Stomach (tissue), 8 donors: ENCODE measurements at regions not wholly inside any gene's neighbourhood (a gene's known extent, or its start where the extent isn't known, plus 50 kb on each side); places are given as distances from the start of the nearest gene placed in this dataset.

Source experiments
- DNase-seq, 2 donors: peaks; one replicate each; pipeline versions ENCODE4 v3.0.0 to v3.0.0-alpha.2; 2013 to 2019
- H3K27ac ChIP-seq, 5 donors: fragments of 200-600 bp in 4 of 5; sonication (generic) in 4 of 5; one replicate each; pipeline ENCODE4 v1.5.1; 2013 to 2019; ENCODE audit warnings: mild to moderate bottlenecking in 1 of 5, moderate library complexity in 1 of 5
- H3K27me3 ChIP-seq, 3 donors: fragments of 200-600 bp; sonication (generic); one replicate each; pipeline ENCODE4 v1.5.1; 2017 to 2019; ENCODE audit warnings: mixed run types in 1 of 3
- H3K36me3 ChIP-seq, 4 donors: fragments of 200-600 bp; sonication (generic); 1 replicate in 3 of 4; 2 replicates in 1 of 4; pipeline ENCODE4 v1.5.1; 2016 to 2019
- H3K4me1 ChIP-seq, 4 donors: fragments of 200-600 bp; sonication (generic); one replicate each; pipeline ENCODE4 v1.5.1; 2016 to 2019
- H3K4me3 ChIP-seq, 4 donors: fragments of 200-600 bp; sonication (generic) in 3 of 4; one replicate each; pipeline ENCODE4 v1.5.1; 2016 to 2019; ENCODE audit warnings: mild to moderate bottlenecking in 1 of 4
- H3K9me3 ChIP-seq, 4 donors: fragments of 200-600 bp; sonication (generic); one replicate each; pipeline ENCODE4 v1.5.1; 2016 to 2019
- CTCF ChIP-seq, 7 experiments: fragments of 450-650 bp in 4 of 7; fragments of 200-600 bp in 3 of 7; sonication (generic) in 3 of 7; IDR thresholded peaks; one replicate each; pipeline ENCODE4 v1.5.1; 2016 to 2019; ENCODE audit warnings: antibody characterized with exemption in 7 of 7, control low read depth in 2 of 7, mild to moderate bottlenecking in 1 of 7
- EP300 ChIP-seq: sonication (generic); formaldehyde crosslinking; IDR thresholded peaks from one replicate; pipeline ENCODE4 v1.6.1; 2017; ENCODE audit warnings: antibody characterized with exemption
- POLR2A ChIP-seq, 4 donors: fragments of 450-650 bp; IDR thresholded peaks; one replicate each; pipeline ENCODE4 v1.6.1; 2016; ENCODE audit warnings: antibody characterized with exemption in 4 of 4, control low read depth in 2 of 4, mild to moderate bottlenecking in 1 of 4, moderate library complexity in 1 of 4
- POLR2AphosphoS5 ChIP-seq, 3 donors: sonication (generic); formaldehyde crosslinking; IDR thresholded peaks; one replicate each; pipeline ENCODE4 v1.6.1; 2016; ENCODE audit warnings: antibody characterized with exemption in 3 of 3
- WGBS, 5 donors: extraction: QIAGEN DNeasy Blood & Tissue Kit in 3 of 5; methylation state at CpG; one replicate each; pipeline versions ENCODE4 v1.1.5 to v1.1.7; 2013 to 2018; 5-methylcytosine and 5-hydroxymethylcytosine counted together
- intact Hi-C: fragments of 100-400 bp; cut with DNase I; formaldehyde crosslinking; loops from one replicate; pipeline ENCODE4 v1.15.1; 2023; ENCODE audit warnings: low total_unique reads
- donor health status: healthy with polysubstance abuse.
- donor health status: Bipolar disorder and iron deficiency.
- donor health status: healthy.

GRCh38 chr18:8506251-8507049, 102.8 kb upstream of the RAB12 start:
- Histone ChIP-seq H3K4me1 (no peaks in the 10 kb centered on the region), H3K36me3 (no peaks in the 10 kb centered on the region), H3K27me3 (peaks cover 0 to 6% (median 0%) of the 10 kb centered on the region in 3 donors), H3K27ac (no peak overlapping the region), H3K4me3 (no peak overlapping the region), H3K9me3 (no peaks in the 10 kb centered on the region)
- intact Hi-C loops = no loop called here
- WGBS, 5 donors = 87 to 92% (median 87%) methylated on average over 10 of the region's 10 CpGs
- TF ChIP-seq POLR2A (IDR thresholded peaks at IDR 0.05) = no peak
- no peak for TF ChIP-seq CTCF (IDR thresholded peaks at IDR 0.05)
- no peak for TF ChIP-seq EP300
- TF ChIP-seq POLR2AphosphoS5 (IDR thresholded peaks at IDR 0.05) = no peak
- no peak for DNase-seq

DNA sequence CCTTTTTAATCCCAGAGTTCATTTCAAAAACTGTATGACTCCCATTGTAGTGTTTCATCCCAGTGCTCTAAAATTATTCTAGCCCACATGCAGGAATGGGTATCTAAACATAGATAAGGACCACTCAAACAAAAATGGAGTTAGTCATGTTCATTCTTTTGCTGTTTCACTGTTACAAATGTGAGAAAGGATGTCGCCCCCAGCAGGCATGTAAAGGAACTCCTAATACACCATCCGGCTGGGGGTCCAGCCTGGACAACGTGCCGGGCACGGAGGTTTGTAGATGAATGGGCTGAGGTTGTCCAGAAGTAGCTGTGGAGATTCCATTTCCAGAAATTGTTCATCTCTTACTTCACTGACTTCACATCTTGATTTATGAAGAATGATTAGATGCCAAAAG, 101.9 kb upstream of the RAB12 start:
- Histone ChIP-seq H3K27ac (no peak overlapping the region), H3K36me3 (no peaks in the 10 kb centered on the region), H3K9me3 (no peaks in the 10 kb centered on the region), H3K4me3 (no peak overlapping the region), H3K27me3 (peaks cover 0 to 6% (median 0%) of the 10 kb centered on the region in 3 donors), H3K4me1 (no peaks in the 10 kb centered on the region)
- 21 to 30% (median 24%) methylated on average over 5 of the region's 5 CpGs for WGBS, 5 donors
- no peak for TF ChIP-seq POLR2A (IDR thresholded peaks at IDR 0.05)
- no peak for TF ChIP-seq POLR2AphosphoS5 (IDR thresholded peaks at IDR 0.05)
- TF ChIP-seq EP300 = no peak
- no peak for TF ChIP-seq CTCF (IDR thresholded peaks at IDR 0.05)
- DNase-seq = no peak
- intact Hi-C loops = no loop called here

DNA sequence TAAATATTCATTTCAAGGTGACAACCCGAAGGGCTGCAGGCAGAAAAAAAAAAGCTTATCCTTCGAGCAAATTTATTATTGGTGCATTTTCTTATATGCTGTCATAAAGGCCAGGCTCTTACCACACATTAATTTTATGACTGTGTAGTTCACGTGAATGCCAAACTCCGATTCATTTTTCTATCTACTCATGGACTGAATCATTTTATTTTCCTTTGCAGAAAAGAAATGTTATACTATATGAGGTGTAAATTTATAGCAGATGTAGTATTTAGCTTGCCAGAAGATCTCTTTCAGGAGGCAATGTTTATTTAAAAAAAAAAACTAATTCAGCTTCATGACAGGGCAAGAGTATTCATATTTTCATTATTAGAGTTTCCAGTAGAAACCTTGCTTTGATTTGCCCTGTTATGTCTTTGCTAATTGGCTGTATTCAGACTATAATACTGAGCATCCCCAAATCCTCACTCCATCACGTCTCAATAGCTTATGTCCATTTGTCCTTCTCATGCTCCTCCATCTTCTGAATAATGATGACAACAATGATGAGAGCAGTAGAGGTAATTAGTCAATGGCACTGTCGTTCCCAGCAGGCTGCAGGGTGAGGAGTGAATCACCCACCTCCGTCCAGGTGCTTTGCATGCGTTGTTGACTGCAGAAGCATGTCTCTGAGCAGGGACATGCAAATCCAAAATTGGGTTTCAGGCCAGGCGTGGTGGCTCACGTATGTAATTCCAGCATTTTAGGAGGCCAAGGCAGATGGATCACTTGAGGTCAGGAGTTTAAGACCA, 101.1 kb upstream of the RAB12 start:
- no peak overlapping the region for H3K27ac ChIP-seq
- H3K36me3 ChIP-seq = no peaks in the 10 kb centered on the region
- no peak for DNase-seq
- H3K4me3 ChIP-seq = no peak overlapping the region
- intact Hi-C loops = no loop called here
- WGBS, 5 donors = 63 to 78% (median 72%) methylated on average over 10 of the region's 10 CpGs
- peaks cover 0 to 6% (median 0%) of the 10 kb centered on the region in 3 donors for H3K27me3 ChIP-seq
- TF ChIP-seq CTCF (IDR thresholded peaks at IDR 0.05) (no peak), POLR2A (IDR thresholded peaks at IDR 0.05) (no peak), POLR2AphosphoS5 (IDR thresholded peaks at IDR 0.05) (no peak), EP300 (no peak)
- H3K9me3 ChIP-seq = no peaks in the 10 kb centered on the region
- H3K4me1 ChIP-seq = no peaks in the 10 kb centered on the region

GRCh38 chr18:8513249-8513648, 96.0 kb upstream of the RAB12 start:
- Histone ChIP-seq H3K27me3 (peaks cover 0 to 7% (median 0%) of the 10 kb centered on the region in 3 donors), H3K36me3 (no peaks in the 10 kb centered on the region), H3K27ac (no peak overlapping the region), H3K9me3 (no peaks in the 10 kb centered on the region), H3K4me3 (no peak overlapping the region), H3K4me1 (no peaks in the 10 kb centered on the region)
- 86 to 94% (median 90%) methylated on average over 5 of the region's 5 CpGs for WGBS, 5 donors
- no peak for TF ChIP-seq POLR2AphosphoS5 (IDR thresholded peaks at IDR 0.05)
- TF ChIP-seq EP300 = no peak
- no peak for TF ChIP-seq POLR2A (IDR thresholded peaks at IDR 0.05)
- no peak for TF ChIP-seq CTCF (IDR thresholded peaks at IDR 0.05)
- no peak for DNase-seq
- intact Hi-C loops = no loop called here
